H1 (cell line): ENCODE measurements at regions not wholly inside any gene's neighbourhood (a gene's known extent, or its start where the extent isn't known, plus 50 kb on each side); places are given as distances from the start of the nearest gene placed in this dataset.

ENCODE experiments used
- CTCF ChIA-PET: fragments of 300-600 bp; sonication (Branson Sonifier 250); formaldehyde crosslinking; loops from one replicate; lab custom pipeline; 2021; ENCODE audit not compliant: partially characterized antibody; lab: Charles Lee
- POLR2A ChIA-PET: fragments of 300-600 bp; sonication (Branson Sonifier 250); formaldehyde crosslinking; loops from one replicate; lab custom pipeline; 2021; ENCODE audit warnings: inconsistent platforms; ENCODE audit not compliant: partially characterized antibody; lab: Charles Lee
- DNase-seq, 2 experiments: peaks; one replicate each; pipeline versions ENCODE4 v3.0.0 to v3.0.0-alpha.2; 2010 to 2022; ENCODE audit warnings: low spot score in 2 of 2, low read depth in 1 of 2, mixed read lengths in 1 of 2
- FAIRE-seq: peaks from 2 replicates; lab custom pipeline; 2011; peaks lifted over from hg19 to GRCh38; lab: Jason Lieb, UNC
- H2AFZ ChIP-seq: 2 replicates; pipeline ENCODE4 v1.8.1; 2012; ENCODE audit warnings: low read length, inconsistent platforms
- H2AK5ac ChIP-seq: 2 replicates; pipeline ENCODE4 v1.6.1; 2013; ENCODE audit warnings: low read depth, low read length
- H2BK120ac ChIP-seq: replicated peaks from 2 replicates; pipeline ENCODE3; 2013; ENCODE audit warnings: low read depth, low read length, inconsistent platforms
- H2BK12ac ChIP-seq: 2 replicates; pipeline ENCODE4 v1.6.1; 2013; ENCODE audit warnings: low read depth, low read length
- H2BK15ac ChIP-seq: 2 replicates; pipeline ENCODE4 v1.6.1; 2013; ENCODE audit warnings: low read length
- H2BK20ac ChIP-seq: 2 replicates; pipeline ENCODE4 v1.6.1; 2013; ENCODE audit warnings: low read length
- H2BK5ac ChIP-seq: 2 replicates; pipeline ENCODE4 v1.6.1; 2013; ENCODE audit warnings: low read depth, low read length
- H3K14ac ChIP-seq: 2 replicates; pipeline ENCODE4 v1.6.1; 2013; ENCODE audit warnings: inconsistent platforms; ENCODE audit not compliant: insufficient read length
- H3K18ac ChIP-seq: 2 replicates; pipeline ENCODE4 v1.6.1; 2013; ENCODE audit warnings: low read length; ENCODE audit errors: extremely low read depth
- H3K23ac ChIP-seq: 2 replicates; pipeline ENCODE4 v1.6.1; 2013; ENCODE audit warnings: inconsistent platforms; ENCODE audit not compliant: insufficient read length
- H3K23me2 ChIP-seq: 2 replicates; pipeline ENCODE4 v1.6.1; 2013; ENCODE audit warnings: low read depth, low read length
- H3K27ac ChIP-seq: 2 replicates; pipeline ENCODE4 v1.6.1; 2011; ENCODE audit warnings: low read depth, low read length, inconsistent platforms
- H3K27me3 ChIP-seq, 4 experiments: replicated peaks in 1 of 4; 1 replicate in 1 of 4; 2 replicates in 3 of 4; pipeline versions ENCODE4 v1.6.1 to v1.8.1; 2011 to 2013; ENCODE audit warnings: low read length in 3 of 4, mild to moderate bottlenecking in 3 of 4, inconsistent platforms in 2 of 4, mixed read lengths in 2 of 4, moderate library complexity in 1 of 4; ENCODE audit not compliant: control insufficient read depth in 3 of 4, insufficient read depth in 3 of 4; ENCODE audit errors: extremely low read depth in 1 of 4
- H3K36me3 ChIP-seq, 4 experiments: 2 replicates each; pipeline versions ENCODE4 v1.6.1 to v1.8.1; 2011 to 2013; ENCODE audit warnings: mild to moderate bottlenecking in 4 of 4, low read length in 3 of 4, moderate library complexity in 2 of 4, control low read depth in 1 of 4, inconsistent platforms in 1 of 4; ENCODE audit not compliant: insufficient read depth in 4 of 4, control insufficient read depth in 2 of 4
- H3K4ac ChIP-seq: replicated peaks from 2 replicates; pipeline ENCODE3; 2013; ENCODE audit warnings: low read length, low read depth, mixed read lengths, inconsistent platforms; ENCODE audit not compliant: insufficient read length
- H3K4me1 ChIP-seq, 4 experiments: replicated peaks in 1 of 4; 1 replicate in 1 of 4; 2 replicates in 3 of 4; pipeline versions ENCODE4 v1.6.1 to v1.8.1; 2011 to 2013; ENCODE audit warnings: low read length in 3 of 4, inconsistent platforms in 2 of 4, mixed read lengths in 1 of 4; ENCODE audit not compliant: insufficient read depth in 4 of 4, control insufficient read depth in 3 of 4
- H3K4me2 ChIP-seq, 2 experiments: 2 replicates each; pipeline versions ENCODE4 v1.6.1 to v1.8.1; 2011 to 2013; ENCODE audit warnings: low read depth in 2 of 2, low read length in 2 of 2, control low read depth in 1 of 2, inconsistent platforms in 1 of 2, mild to moderate bottlenecking in 1 of 2; ENCODE audit not compliant: insufficient read depth in 1 of 2
- H3K4me3 ChIP-seq, 4 experiments: fragments of 200-600, 300-600 bp in 1 of 4; sonication (generic), shearing (Covaris generic), sonication (Bioruptor Twin) in 1 of 4; 2 replicates each; pipeline versions ENCODE4 v1.5.1 to v1.8.1; 2011 to 2016; ENCODE audit warnings: low read length in 4 of 4, low read depth in 3 of 4, control low read depth in 2 of 4, inconsistent platforms in 2 of 4, mild to moderate bottlenecking in 2 of 4, mixed read lengths in 1 of 4, moderate library complexity in 1 of 4; ENCODE audit not compliant: insufficient read depth in 2 of 4; ENCODE audit errors: extremely low read depth in 1 of 4
- H3K56ac ChIP-seq: replicated peaks from 2 replicates; pipeline ENCODE3; 2013; ENCODE audit warnings: low read depth, mild to moderate bottlenecking, mixed read lengths, low read length, inconsistent platforms; ENCODE audit not compliant: insufficient read length
- H3K79me1 ChIP-seq: 2 replicates; pipeline ENCODE4 v1.6.1; 2013; ENCODE audit warnings: low read depth, low read length, control low read depth
- H3K79me2 ChIP-seq, 2 experiments: 2 replicates each; pipeline versions ENCODE4 v1.6.1 to v1.8.1; 2012 to 2013; ENCODE audit warnings: low read length in 2 of 2, mild to moderate bottlenecking in 2 of 2, inconsistent platforms in 1 of 2; ENCODE audit not compliant: insufficient read depth in 2 of 2, control insufficient read depth in 1 of 2
- H3K9ac ChIP-seq, 4 experiments: replicated peaks in 1 of 4; 1 replicate in 1 of 4; 2 replicates in 3 of 4; pipeline versions ENCODE4 v1.6.1 to v1.8.1; 2011 to 2013; ENCODE audit warnings: low read depth in 3 of 4, low read length in 3 of 4, control low read depth in 2 of 4, mild to moderate bottlenecking in 2 of 4, moderate library complexity in 2 of 4, inconsistent platforms in 1 of 4; ENCODE audit errors: extremely low read depth in 1 of 4
- H3K9me3 ChIP-seq, 2 experiments: 2 replicates each; pipeline versions ENCODE4 v1.6.1 to v1.8.1; 2012 to 2013; ENCODE audit warnings: mild to moderate bottlenecking in 2 of 2, moderate library complexity in 2 of 2, control low read depth in 1 of 2, inconsistent platforms in 1 of 2, low read depth in 1 of 2, low read length in 1 of 2, mixed read lengths in 1 of 2; ENCODE audit not compliant: insufficient read depth in 2 of 2
- H4K20me1 ChIP-seq, 2 experiments: replicated peaks in 1 of 2; 2 replicates each; pipeline versions ENCODE3 to v1.8.1; 2011 to 2013; ENCODE audit warnings: inconsistent platforms in 2 of 2, low read length in 2 of 2, mild to moderate bottlenecking in 1 of 2; ENCODE audit not compliant: insufficient read depth in 2 of 2, control insufficient read depth in 1 of 2
- H4K5ac ChIP-seq: 2 replicates; pipeline ENCODE4 v1.6.1; 2013; ENCODE audit warnings: low read length, low read depth, mixed read lengths, inconsistent platforms; ENCODE audit not compliant: insufficient read length
- H4K8ac ChIP-seq: 2 replicates; pipeline ENCODE4 v1.8.0; 2013; ENCODE audit warnings: mild to moderate bottlenecking, moderate library complexity, low read length, inconsistent platforms; ENCODE audit not compliant: insufficient read depth; ENCODE audit errors: extremely low read depth
- H4K91ac ChIP-seq: replicated peaks from 2 replicates; pipeline ENCODE3; 2013; ENCODE audit warnings: low read length, mixed read lengths, inconsistent platforms; ENCODE audit not compliant: insufficient read length
- ATF2 ChIP-seq: IDR thresholded peaks from 2 replicates; pipeline ENCODE4 v1.6.1; 2012; ENCODE audit warnings: low read length, inconsistent platforms
- POU5F1 ChIP-seq: IDR thresholded peaks from 2 replicates; pipeline ENCODE4 v1.6.1; 2011; ENCODE audit warnings: low read depth, mild to moderate bottlenecking, low read length, moderate library complexity
- WGBS, 2 experiments: shearing (Covaris generic) in 1 of 2; methylation state at CpG; one replicate each; pipeline versions ENCODE4 v1.1.6 to v1.1.7; 2013 to 2015; ENCODE audit warnings: low lambda C conversion rate in 2 of 2, mixed read lengths in 2 of 2, inconsistent platforms in 1 of 2, low coverage in 1 of 2, missing lambda C conversion rate in 1 of 2; ENCODE audit not compliant: insufficient replicate concordance in 2 of 2, insufficient coverage in 1 of 2, insufficient read length in 1 of 2; ENCODE audit errors: extremely low coverage in 1 of 2, missing lambda C conversion rate in 1 of 2; 5-methylcytosine and 5-hydroxymethylcytosine counted together

- H3K9ac ChIP-seq, result no peak overlapping the region
- no peak overlapping the region for H3K23ac ChIP-seq
- ChIA-PET POLR2A (interaction anchor here (0.6 kb wide), 1 partner anchor 34 kb away, joined by 3 read pairs; no protein-coding TSS in a partner anchor), CTCF (no interaction called here)
- no peak overlapping the region for H2BK15ac ChIP-seq
- H2BK120ac ChIP-seq, result no peak overlapping the region
- no peak overlapping the region for H3K4ac ChIP-seq
- H2AK5ac ChIP-seq, result no peak overlapping the region
- TF ChIP-seq POU5F1 (no peak), ATF2 (no peak)
- no peak overlapping the region for H3K18ac ChIP-seq
- H2AFZ ChIP-seq, result no peak overlapping the region
- H3K36me3 ChIP-seq, result no peaks in the 10 kb centered on the region
- no peak overlapping the region for H2BK5ac ChIP-seq
- no peaks in the 10 kb centered on the region for H3K23me2 ChIP-seq
- H3K56ac ChIP-seq, result no peak overlapping the region
- H3K27ac ChIP-seq, result no peak overlapping the region
- H4K5ac ChIP-seq, result no peak overlapping the region
- no peak overlapping the region for H3K14ac ChIP-seq
- H3K4me1 ChIP-seq, result peaks cover 0 to 6% (median 2%) of the 10 kb centered on the region in 4 experiments; a peak in 3 of 7 replicates
- no peak overlapping the region for H2BK12ac ChIP-seq
- H3K4me3 ChIP-seq, result no peak overlapping the region
- H3K9me3 ChIP-seq, result no peaks in the 10 kb centered on the region
- FAIRE-seq (no peak), DNase-seq (no peak)
- H2BK20ac ChIP-seq, result no peak overlapping the region
- no peaks in the 10 kb centered on the region for H3K79me1 ChIP-seq
- no peaks in the 10 kb centered on the region for H3K27me3 ChIP-seq
- no peak overlapping the region for H3K4me2 ChIP-seq
- no peaks in the 10 kb centered on the region for H4K20me1 ChIP-seq
- 88% methylated on average over 10 of the region's 10 CpGs; no CpG with 5 or more reads in 1 of the 2 experiments for WGBS, 2 experiments
- H4K8ac ChIP-seq, result no peak overlapping the region
- no peaks in the 10 kb centered on the region for H3K79me2 ChIP-seq
- no peak overlapping the region for H4K91ac ChIP-seq
These were observed 60.1 kb upstream of the LMNB1 start for GRCh38 chr5:126716861-126717260.
